Superior temporal gyrus (tissue), 1 donor: ENCODE measurements at regions not wholly inside any gene's neighbourhood (a gene's known extent, or its start where the extent isn't known, plus 50 kb on each side); places are given as distances from the start of the nearest gene placed in this dataset.

Source experiments
- DNase-seq: peaks from one replicate; pipeline ENCODE4 v3.0.0-alpha.2; 2016; ENCODE audit errors: extremely low spot score

- DNase-seq: no peak
These were observed 321.1 kb downstream of the RBM26 start for GRCh38 chr13:79084802-79085424.

GRCh38 chr13:79081942-79082341 lies 324.1 kb downstream of the RBM26 start:
- DNase-seq: no peak

- no peak for DNase-seq
These were observed 326.7 kb downstream of the RBM26 start for GRCh38 chr13:79079351-79079839.

- no peak for DNase-seq
These were observed 330.4 kb downstream of the RBM26 start for GRCh38 chr13:79075703-79076102.

GRCh38 chr13:79070343-79070974 lies 335.6 kb downstream of the RBM26 start:
- no peak for DNase-seq

GRCh38 chr13:79062291-79062690 lies 343.8 kb downstream of the RBM26 start:
- DNase-seq: no peak

GRCh38 chr13:79060216-79060615 lies 345.8 kb downstream of the RBM26 start:
- DNase-seq: no peak

GRCh38 chr13:79056706-79057105 lies 349.3 kb downstream of the RBM26 start:
- DNase-seq: no peak

GRCh38 chr13:79051472-79051871 lies 354.6 kb downstream of the RBM26 start:
- DNase-seq: no peak

GRCh38 chr13:79044415-79044814 lies 361.6 kb downstream of the RBM26 start:
- no peak for DNase-seq

- DNase-seq: no peak
These were observed 362.8 kb downstream of the RBM26 start for GRCh38 chr13:79043208-79043607.

- no peak for DNase-seq
These were observed 368.9 kb downstream of the RBM26 start for GRCh38 chr13:79037197-79037596.

- no peak for DNase-seq
These were observed 371.7 kb downstream of the RBM26 start for GRCh38 chr13:79034341-79034740.

GRCh38 chr13:79030513-79030912 lies 371.6 kb upstream of the OBI1 start:
- no peak for DNase-seq

- no peak for DNase-seq
These were observed 359.2 kb upstream of the OBI1 start for GRCh38 chr13:79018166-79018565.

- no peak for DNase-seq
These were observed 352.2 kb upstream of the OBI1 start for GRCh38 chr13:79011179-79011578.

- DNase-seq: no peak
These were observed 345.3 kb upstream of the OBI1 start for GRCh38 chr13:79003989-79004898.

GRCh38 chr13:78999494-78999893 lies 340.5 kb upstream of the OBI1 start:
- no peak for DNase-seq

GRCh38 chr13:78998630-78999315 lies 339.8 kb upstream of the OBI1 start:
- DNase-seq: no peak

- DNase-seq: no peak
These were observed 339.1 kb upstream of the OBI1 start for GRCh38 chr13:78997902-78998629.

- DNase-seq: no peak
These were observed 334.8 kb upstream of the OBI1 start for GRCh38 chr13:78993792-78994191.
